Neutrophil (primary cell): ENCODE measurements at regions not wholly inside any gene's neighbourhood (a gene's known extent, or its start where the extent isn't known, plus 50 kb on each side); places are given as distances from the start of the nearest gene placed in this dataset.

ENCODE experiments used
- H3K27ac ChIP-seq: fragments of 200-600 bp; sonication (generic); 2 replicates; pipeline ENCODE4 v1.5.1; 2016; ENCODE audit warnings: mild to moderate bottlenecking, moderate library complexity
- H3K27me3 ChIP-seq: fragments of 200-600 bp; sonication (generic); 2 replicates; pipeline ENCODE4 v1.6.0; 2016; ENCODE audit warnings: mild to moderate bottlenecking
- H3K36me3 ChIP-seq: fragments of 200-600 bp; sonication (generic); 2 replicates; pipeline ENCODE4 v1.5.1; 2017
- H3K4me1 ChIP-seq, 2 experiments: fragments of 200-600 bp in 1 of 2; sonication (generic) in 1 of 2; 1 replicate in 1 of 2; 2 replicates in 1 of 2; pipeline versions ENCODE4 v1.5.1 to v1.6.1; 2013 to 2016; ENCODE audit warnings: low read depth in 1 of 2, low read length in 1 of 2, mild to moderate bottlenecking in 1 of 2, moderate library complexity in 1 of 2; ENCODE audit not compliant: control insufficient read depth in 1 of 2, insufficient read depth in 1 of 2
- H3K4me3 ChIP-seq, 2 experiments: fragments of 200-600 bp in 1 of 2; sonication (generic) in 1 of 2; 1 replicate in 1 of 2; 2 replicates in 1 of 2; pipeline ENCODE4 v1.5.1; 2013 to 2016; ENCODE audit warnings: low read depth in 1 of 2, low read length in 1 of 2, mild to moderate bottlenecking in 1 of 2, moderate library complexity in 1 of 2
- H3K9me3 ChIP-seq: fragments of 200-600 bp; sonication (generic); 2 replicates; pipeline ENCODE4 v1.5.1; 2016
- CTCF ChIP-seq: fragments of 200-600 bp; sonication (generic); IDR thresholded peaks from 2 replicates; pipeline ENCODE4 v1.5.1; 2016; ENCODE audit warnings: antibody characterized with exemption

- Histone ChIP-seq H3K9me3 (no peaks in the 10 kb centered on the region), H3K4me3 (no peak overlapping the region), H3K27ac (no peak overlapping the region), H3K36me3 (no peaks in the 10 kb centered on the region), H3K4me1 (no peaks in the 10 kb centered on the region), H3K27me3 (no peaks in the 10 kb centered on the region)
- TF ChIP-seq CTCF = no peak
Observed at GRCh38 chr5:124200381-124200780, 546.1 kb downstream of the ZNF608 start.

DNA sequence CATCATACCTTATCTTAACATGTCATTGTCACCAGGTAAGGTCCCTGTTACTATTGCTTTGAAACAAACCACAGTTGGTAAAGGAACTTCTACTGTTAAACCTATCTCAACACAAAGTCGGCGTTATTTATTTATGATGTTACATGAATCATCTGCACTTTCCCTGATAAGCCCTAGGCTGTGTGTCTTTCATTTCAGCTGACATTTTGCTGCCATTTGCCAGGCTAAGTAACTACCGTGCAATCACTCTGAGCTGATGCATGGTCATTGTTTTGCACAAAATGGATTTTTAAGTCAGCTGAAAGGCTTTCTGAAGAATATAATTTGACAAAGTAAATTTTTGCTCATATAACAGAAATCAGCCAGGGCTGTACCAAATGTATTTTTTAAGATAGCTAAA is 546.5 kb downstream of the ZNF608 start:
- no peaks in the 10 kb centered on the region for H3K36me3 ChIP-seq
- no peak overlapping the region for H3K4me3 ChIP-seq
- TF ChIP-seq CTCF = no peak
- no peak overlapping the region for H3K27ac ChIP-seq
- H3K4me1 ChIP-seq = no peaks in the 10 kb centered on the region
- no peaks in the 10 kb centered on the region for H3K9me3 ChIP-seq
- no peaks in the 10 kb centered on the region for H3K27me3 ChIP-seq

DNA sequence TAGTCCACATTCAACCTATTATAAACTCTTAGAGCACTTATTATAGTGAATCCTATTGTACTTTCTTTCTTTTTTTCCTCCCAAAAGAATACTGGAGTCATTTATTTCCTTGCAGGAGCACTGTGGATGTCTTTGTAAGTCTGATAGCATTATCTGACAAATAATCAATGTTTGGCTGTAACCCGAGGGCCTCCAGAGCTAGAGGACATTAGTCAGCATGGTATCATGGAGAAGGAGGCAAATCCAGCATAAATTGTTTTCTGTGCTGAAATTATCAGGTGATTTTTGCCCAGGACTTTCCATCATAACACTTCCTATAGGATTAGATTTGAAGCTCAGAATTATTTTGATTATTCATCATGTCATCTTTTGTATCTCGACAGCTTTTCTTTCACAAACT is 551.0 kb downstream of the ZNF608 start:
- Histone ChIP-seq H3K27me3 (no peaks in the 10 kb centered on the region), H3K4me1 (no peaks in the 10 kb centered on the region), H3K36me3 (no peaks in the 10 kb centered on the region), H3K4me3 (no peak overlapping the region), H3K9me3 (no peaks in the 10 kb centered on the region), H3K27ac (no peak overlapping the region)
- no peak for TF ChIP-seq CTCF

GRCh38 chr5:124194282-124194681 is 552.2 kb downstream of the ZNF608 start:
- Histone ChIP-seq H3K9me3 (no peaks in the 10 kb centered on the region), H3K27me3 (no peaks in the 10 kb centered on the region), H3K36me3 (no peaks in the 10 kb centered on the region), H3K4me1 (no peaks in the 10 kb centered on the region), H3K27ac (no peak overlapping the region), H3K4me3 (no peak overlapping the region)
- TF ChIP-seq CTCF = no peak

GRCh38 chr5:124193371-124193789 is 553.1 kb downstream of the ZNF608 start:
- no peaks in the 10 kb centered on the region for H3K9me3 ChIP-seq
- H3K27ac ChIP-seq = no peak overlapping the region
- no peaks in the 10 kb centered on the region for H3K4me1 ChIP-seq
- H3K4me3 ChIP-seq = no peak overlapping the region
- H3K27me3 ChIP-seq = no peaks in the 10 kb centered on the region
- no peak for TF ChIP-seq CTCF
- H3K36me3 ChIP-seq = no peaks in the 10 kb centered on the region

- H3K27me3 ChIP-seq = no peaks in the 10 kb centered on the region
- no peaks in the 10 kb centered on the region for H3K4me1 ChIP-seq
- H3K36me3 ChIP-seq = no peaks in the 10 kb centered on the region
- no peak overlapping the region for H3K27ac ChIP-seq
- no peaks in the 10 kb centered on the region for H3K9me3 ChIP-seq
- no peak overlapping the region for H3K4me3 ChIP-seq
- TF ChIP-seq CTCF = no peak
Observed at GRCh38 chr5:124192716-124193115, 553.7 kb downstream of the ZNF608 start.
